Glomerular visceral epithelial cell (primary cell): ENCODE measurements at regions not wholly inside any gene's neighbourhood (a gene's known extent, or its start where the extent isn't known, plus 50 kb on each side); places are given as distances from the start of the nearest gene placed in this dataset.
"Not testable (repeated sequence)": the region's sequence is repeated elsewhere in the genome, so short reads cannot be mapped to it uniquely, and the experiment has no call there.

Source experiments
- DNase-seq: peaks from one replicate; pipeline ENCODE4 v3.0.0-alpha.2; 2016; ENCODE audit errors: extremely low spot score

DNA sequence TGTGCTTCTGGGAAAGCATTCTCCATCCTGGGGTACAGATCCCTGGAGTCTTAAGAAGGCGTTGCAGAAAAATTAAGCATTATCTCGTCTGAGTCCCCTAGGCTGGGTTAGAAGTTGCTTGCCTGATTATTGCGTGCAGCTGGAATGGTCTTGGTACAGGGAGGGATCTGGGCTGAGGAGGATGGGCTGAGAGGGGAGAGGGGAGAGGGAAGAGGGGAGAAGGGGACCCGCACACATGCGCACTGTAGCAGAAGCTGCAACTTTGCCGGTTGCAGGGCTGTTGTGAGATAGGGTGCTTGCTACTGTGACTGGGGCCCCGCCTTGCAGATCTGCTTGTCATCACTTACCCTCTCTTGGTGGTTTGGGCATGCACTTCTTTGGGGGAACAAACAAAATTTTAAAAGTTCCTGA is 316.8 kb downstream of the DLEU7 start:
- DNase-seq: no peak

DNA sequence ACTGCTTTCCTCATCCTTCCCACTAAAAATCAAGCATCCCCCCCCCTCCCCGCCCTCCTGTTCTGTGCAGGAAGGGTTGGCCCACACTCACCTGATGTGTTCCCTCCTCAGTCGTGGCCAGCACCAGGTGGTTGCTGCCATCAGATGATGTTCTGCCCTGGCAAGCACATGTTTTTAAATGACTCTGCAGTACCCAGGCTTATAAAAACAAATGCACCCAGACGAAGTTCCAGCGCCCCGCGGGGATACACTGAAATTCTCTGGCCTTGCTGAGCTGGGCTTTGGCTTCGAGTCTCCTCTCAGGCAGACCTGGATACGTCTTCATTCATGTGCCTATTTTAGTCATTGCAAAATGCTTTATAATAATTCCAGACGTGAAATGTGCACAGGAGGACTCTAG is 316.3 kb downstream of the DLEU7 start:
- DNase-seq: no peak

DNA sequence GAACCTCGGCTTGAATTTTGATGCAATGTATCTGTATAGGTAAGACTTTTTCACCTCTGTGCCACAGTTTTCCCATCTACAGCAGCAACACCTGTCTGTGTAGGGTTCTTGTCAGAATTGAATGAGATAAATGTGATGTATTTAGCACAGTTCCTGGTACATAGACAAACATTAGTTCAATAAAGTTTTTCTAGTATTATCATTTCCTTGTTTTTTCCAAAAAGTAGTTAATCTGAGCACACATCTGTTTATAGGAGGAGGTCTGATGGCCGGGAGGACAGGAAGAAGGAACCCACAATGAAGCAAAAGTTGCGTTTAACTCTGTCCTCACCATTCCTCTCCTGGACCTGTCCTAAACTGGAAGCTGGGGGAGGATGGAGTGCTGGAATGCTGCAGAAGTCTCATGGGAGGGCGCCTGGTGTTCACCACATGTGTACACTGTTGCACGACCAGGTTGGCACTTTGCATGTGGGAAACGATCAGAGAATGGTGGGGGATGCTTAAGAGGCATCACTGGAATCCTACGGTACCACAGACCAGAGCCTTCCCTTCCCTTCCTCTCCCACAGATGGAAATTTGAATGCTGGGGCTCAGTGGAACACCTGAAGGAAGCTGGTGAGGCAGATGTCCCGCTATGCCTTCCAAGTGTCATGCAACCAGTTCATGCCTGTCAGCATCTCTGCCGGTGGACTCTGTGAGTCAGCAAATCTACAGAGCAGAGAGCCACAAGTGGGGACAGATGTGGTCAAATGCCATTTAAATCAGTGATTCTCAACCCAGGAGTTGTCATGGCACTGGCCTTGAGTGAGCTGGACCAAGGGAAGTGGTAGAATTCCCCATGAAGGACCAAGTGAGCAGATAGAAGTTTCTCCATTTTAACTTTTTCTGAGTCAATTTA is 315.6 kb downstream of the DLEU7 start:
- DNase-seq: peak; percentile 38

DNA sequence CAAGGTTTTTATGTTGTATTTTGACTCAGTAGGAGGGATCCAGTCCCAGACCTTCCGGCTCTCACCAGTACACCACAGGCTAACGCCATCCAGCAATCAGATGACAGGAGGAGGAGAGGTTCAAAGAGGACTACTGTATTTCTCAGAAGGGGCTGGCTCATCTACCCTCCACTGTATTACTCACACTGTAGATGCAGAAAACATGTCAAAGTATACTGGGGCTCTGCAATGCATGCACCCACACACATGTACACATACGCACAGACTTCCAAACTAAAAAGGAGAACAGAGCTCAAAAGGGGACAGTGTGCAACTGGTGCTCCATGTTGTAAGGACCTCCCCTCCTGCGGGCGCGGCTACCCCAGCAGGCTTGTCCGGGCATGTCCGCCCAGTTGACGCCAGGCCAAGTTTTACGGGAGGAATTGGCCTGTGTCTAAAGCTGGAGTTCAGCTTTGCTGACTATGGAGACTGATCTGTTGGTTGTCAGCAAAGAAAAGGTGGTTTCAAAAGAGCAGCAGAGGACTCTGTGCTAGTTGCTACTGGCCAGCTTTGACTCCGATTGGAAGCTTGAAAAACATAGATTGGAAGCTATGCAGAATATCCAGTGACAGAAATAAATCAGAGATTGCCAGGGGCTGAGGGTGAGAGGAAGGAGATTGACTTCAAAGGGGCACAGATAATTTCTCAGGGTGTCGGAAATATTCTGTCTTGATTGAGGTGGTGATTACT is 314.2 kb downstream of the DLEU7 start:
- peak; percentile 81 for DNase-seq

DNA sequence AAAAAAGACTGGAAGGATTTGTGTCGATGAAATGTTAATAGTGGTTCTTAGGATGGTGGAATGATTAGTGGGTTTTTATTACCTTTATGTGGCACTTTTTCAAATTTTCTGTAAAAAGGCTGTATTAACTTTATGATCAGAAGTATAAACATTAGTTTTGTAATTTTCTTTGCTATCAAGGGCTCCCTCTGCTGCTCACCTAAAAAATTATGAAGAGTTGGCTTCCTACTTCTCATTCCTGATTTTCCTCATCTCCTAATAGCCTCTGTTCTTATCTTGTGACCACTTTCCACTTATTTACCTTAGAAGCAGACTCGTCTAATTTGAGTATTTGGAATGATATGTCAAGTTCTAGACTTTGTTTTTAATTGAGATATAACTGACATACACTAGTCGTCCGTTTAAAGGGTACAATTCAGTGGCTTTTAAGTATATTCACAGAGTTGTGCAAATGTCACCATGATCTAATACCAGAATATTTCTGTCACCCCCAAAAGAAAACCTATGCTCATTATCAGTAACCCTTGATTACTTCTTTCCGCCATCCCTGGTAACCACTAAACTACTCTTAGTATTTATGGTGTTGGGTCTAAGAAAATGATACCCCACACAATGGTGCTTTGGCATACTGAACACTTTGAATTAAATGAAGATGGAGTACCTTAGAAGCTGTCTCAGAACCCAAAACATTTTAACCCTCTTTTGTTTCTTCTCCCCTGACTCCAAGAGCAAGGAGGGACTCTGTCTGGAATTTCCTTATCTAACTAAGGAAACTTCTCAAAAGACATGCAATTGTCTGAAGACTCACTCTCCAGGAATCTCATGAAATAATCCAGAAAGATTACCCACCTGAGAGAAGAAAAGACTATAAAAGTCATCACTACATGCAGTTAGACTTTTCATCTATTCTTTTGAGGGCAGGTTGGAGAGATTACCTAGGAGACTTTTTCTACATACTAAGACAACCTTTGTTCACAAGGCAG is 311.3 kb downstream of the DLEU7 start:
- DNase-seq: peak; percentile 31

DNA sequence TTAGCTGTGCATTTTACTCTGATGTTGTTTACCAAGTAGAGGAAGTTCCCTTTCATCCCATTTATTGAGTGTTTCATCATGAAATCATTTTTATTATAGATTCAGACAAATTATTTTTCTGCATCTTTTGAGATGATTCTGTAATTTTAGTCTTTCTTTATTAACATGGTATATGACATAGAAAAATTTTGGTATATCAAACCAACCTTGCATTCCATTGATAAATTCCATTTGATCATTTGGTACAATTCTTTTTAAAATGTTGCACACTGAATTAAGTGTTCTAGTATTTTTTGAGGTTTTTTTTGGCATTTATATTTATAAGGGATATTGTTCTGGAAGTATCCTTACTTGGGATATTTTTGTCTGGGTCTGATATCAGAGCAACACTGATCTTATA is 308.4 kb downstream of the DLEU7 start:
- DNase-seq: no peak

DNA sequence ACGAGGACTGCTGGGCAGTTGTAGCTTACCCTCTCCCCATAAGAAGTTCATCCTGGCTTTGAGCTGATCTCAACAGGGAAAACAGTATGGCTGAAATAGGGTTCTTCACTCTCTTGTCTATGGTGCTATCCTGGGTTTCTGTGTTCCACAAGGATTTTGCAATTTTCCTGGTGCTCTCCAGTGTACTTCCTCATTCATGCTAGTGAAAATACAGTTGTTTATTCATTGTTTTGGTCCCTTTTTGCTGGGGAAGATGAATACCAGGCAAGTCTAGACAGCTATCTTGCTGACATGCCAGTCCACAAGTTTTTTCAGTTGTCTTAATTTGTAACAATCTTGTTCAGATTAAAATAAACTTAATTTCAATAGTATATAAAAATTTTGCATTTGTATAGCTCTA is 306.5 kb downstream of the DLEU7 start:
- DNase-seq: no peak

DNA sequence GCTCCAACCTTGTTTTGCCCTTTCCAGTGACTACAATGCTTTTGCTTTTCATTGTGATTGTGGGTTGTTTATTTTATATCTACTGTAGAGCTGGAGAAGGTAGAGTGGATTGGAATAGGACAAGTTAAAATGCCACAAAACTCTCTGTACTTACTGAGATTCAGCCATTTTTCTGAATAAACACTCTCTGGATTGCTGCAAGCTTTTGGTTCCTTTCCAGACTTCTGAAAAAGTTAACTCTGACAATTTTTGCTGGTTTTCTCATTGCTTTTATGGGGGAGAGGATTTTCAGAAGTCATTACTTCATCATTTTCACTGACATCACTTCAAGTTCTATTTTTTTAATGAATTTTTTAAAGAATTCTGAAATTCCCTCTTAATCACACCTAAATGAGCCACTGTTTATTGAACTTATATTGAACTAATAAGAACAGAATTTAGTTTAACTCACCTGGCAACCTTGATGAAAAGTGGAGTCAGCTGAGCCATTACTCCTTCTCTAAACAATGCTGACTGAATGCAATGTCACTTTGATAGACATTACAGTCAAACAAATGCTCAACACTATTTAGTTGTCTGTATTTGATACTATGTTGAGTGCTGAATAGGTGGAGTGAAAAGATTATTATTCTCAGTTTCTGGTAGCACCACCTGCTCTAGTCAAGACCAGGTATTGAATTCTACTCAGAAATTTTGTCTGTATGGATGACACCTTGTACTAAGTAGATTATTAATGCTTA is 303.5 kb downstream of the DLEU7 start:
- no peak for DNase-seq

DNA sequence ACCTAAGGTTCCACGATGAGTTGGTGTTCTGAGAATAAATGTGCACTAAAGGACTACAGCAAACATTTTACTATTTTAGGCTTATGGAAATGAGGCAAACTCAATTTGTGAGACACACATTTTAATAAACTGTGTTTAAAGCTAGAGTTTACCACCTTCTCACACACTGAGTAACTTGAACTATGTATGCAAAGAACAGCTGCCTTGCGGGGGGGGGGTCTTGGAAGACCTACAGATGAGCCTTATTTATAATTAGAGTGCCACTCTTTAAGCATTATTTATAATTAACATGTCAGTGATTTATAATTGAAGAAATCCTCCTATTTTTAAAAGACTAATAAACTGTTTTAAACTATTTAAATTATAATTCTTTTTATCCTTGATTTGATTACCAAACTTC is 300.4 kb downstream of the DLEU7 start:
- DNase-seq: no peak

DNA sequence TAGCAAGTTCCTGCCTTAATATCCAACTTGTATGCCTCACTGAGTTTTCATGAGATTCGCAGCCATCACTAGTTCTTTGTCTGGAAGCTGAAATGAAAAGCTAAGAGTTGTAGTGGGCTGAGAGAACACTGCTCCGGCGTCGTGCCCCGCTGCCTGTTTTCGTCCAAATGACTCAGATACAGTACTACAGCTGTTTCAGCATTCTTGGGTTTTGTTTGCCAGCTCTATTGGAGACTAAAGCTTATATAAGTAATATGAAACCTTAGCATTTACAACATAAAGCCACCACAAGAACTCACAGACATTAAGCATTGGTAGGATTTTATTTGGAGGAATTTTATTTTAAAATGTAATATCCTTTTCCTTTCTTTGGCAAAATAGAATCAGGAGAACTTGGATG is 299.7 kb downstream of the DLEU7 start:
- peak; percentile 67 for DNase-seq

DNA sequence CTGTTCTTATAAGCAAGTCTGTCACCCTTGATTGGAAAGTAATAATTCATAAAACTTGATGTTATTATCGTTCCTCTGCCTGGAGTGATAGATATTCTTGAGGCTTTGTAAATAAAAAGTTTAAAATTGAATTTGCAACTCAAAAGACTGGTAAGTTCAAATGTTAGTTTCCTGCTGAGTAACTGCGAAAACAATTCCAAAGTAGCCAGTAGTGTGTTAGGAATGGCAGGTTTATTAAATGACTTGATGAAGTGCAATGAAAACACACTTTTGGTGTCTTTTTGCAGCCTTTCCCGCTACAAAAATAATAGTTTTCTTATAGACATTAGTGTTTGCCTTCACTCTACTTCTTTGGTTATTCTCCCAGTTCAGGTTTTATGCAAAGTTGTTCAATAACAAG is 299.3 kb downstream of the DLEU7 start:
- no peak for DNase-seq

DNA sequence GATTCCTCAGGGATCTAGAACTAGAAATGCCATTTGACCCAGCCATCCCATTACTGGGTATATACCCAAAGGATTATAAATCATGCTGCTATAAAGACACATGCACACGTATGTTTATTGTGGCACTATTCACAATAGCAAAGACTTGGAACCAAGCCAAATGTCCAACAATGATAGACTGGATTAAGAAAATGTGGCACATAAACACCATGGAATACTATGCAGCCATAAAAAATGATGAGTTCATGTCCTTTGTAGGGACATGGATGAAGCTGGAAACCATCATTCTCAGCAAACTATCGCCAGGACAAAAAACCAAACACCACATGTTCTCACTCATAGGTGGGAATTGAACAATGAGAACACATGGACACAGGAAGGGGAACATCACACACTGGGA is 296.3 kb downstream of the DLEU7 start:
- not testable (repeated sequence) for DNase-seq

DNA sequence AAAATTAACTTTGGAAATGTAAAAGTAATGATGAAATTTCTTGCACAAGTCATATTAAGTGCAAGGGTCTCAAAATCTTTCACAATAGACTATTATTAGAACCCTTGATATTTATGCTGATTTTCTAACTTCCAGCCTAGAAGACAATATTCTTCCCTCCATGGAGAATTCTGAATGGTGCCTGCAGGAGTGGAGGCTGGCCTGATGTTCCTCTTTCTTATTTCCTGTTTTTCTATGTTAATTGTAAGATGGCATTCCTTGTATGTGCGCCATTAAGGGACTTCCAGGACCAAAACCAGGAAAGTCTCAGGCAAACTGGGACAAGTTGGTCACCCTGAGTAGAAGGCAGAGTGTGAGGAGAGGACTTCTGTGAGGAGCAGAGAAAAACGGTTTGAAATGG is 294.9 kb downstream of the DLEU7 start:
- no peak for DNase-seq

DNA sequence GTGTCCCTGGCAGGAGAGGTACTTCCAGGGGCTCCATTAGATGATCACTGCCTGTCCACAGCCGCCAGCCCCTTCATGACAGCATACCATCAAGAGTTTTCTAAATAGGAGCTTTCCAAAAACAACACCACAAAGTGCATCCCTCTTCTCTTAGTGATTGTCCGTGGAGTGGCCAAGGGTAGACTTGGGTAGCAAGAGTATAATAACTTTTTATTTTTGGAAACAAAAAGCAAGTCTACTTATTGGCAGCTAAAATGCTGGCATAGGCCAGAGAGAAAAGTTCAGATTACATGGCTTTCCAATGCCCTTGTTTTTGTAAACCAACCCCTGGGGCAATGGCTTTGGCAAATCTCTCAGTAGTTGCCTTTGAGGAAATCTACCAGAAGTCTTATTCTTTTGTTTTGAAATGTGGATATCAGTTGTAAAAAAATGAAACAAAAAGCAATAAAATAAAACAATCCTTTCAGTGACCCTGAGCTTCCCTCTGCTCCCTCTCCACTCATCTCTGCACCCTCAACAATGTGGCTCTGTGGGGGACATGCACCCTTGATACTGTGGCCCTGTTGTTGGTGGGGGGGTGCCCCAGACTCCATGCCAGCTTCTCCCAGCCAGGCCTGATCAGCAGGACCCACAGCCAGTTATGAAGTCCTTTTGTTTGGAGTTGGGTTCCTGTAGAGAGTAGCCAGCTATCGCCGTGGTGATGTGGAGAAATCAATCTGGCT is 294.1 kb downstream of the DLEU7 start:
- no peak for DNase-seq

DNA sequence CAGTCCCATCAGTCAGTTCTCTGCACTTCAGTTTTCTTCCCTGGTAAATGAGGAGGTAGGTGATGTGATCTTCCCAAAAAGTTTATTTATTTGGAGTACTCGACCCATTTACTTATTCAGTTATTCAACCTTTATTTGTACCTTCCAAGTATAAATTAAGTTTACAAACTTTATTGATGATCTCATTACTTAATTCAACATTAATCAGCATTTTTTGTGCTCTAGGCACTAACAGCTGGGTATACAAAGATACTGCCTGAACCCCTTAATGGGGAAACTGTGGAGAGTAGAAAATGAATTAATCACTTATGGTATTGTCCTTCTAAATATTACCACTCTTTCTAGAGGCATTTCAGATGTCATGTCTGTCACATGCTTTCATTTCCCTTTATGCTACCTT is 293.3 kb downstream of the DLEU7 start:
- no peak for DNase-seq

DNA sequence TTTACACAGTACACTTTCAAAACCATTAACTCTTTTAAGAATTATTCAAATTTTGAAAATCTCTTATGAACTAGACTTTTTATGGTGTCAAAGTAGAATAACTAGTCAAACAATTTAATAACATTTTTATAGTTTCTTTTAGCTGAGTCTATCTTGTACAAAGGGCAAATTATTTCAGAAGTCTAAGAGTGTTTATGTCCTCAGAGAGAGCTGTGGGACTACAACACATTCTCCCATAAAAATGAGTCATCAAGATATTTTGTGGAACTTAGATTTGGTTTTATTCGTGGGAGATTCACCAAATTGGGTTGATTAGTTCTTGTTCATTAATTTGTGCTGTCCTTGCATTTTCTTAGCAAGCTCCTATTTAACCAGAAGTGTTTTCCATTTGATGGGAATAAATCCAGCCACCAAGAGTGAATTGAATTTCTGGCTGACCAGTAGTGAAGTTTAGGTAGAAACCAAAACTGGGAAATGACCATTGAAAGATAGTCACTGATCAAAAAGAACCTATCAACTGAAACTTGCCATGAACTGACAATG is 291.0 kb downstream of the DLEU7 start:
- no peak for DNase-seq

DNA sequence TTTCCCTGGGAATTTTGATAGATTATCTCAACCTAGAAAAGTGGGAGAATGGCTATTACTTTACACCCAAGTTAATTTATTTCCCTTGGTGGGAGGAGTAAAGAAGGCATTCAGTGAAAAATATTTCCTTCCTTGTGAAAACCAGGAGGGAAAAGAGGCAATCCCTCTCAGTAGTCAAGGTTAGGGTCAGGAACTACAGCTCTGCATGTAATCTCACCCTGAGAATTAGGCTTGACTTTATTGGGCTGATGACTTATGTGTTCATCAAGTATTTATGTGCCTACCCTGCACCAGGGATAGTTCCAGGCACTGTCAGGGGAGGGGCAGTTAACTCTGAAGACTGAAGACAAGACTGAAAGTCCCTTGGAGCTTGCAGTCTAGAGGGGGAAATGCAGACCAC is 281.8 kb downstream of the DLEU7 start:
- DNase-seq: no peak

DNA sequence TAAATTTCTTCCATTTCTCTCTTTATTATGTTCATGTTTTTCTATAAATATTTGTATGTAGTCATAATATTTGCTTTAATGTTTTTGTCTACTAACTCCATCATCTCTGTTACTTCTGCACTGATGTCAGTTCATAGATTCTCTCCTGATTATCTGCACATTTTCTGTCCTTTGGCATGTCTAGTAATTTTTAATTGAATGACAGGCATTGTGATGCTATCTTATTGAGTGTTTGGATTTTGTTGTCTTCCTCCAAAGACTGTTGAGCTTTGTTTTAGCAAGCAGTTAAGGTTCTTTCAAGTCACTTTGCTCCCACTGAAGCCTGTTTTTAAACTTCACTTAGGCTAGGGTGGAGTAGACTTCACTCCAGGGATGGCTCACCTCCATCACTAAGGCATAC is 276.8 kb downstream of the DLEU7 start:
- no peak for DNase-seq

DNA sequence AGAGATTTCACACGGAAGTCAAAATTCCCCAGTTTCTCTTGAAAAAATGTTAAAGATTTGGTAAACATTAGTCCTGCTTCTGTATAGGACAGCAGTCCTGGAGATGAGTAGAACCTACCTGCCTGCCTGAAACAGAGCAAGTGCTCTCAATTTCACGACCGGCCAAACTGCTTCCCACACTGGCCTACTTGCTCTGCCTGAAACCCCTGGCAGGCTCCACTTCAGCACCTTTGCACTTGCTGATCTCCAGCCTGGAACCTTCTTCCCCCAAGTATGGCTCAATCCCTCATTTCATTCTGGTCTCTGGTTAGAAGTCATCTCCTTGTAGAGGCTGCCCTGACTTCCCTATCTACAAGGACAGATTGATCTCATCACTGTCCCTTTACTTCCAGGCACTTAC is 271.4 kb downstream of the DLEU7 start:
- DNase-seq: no peak

DNA sequence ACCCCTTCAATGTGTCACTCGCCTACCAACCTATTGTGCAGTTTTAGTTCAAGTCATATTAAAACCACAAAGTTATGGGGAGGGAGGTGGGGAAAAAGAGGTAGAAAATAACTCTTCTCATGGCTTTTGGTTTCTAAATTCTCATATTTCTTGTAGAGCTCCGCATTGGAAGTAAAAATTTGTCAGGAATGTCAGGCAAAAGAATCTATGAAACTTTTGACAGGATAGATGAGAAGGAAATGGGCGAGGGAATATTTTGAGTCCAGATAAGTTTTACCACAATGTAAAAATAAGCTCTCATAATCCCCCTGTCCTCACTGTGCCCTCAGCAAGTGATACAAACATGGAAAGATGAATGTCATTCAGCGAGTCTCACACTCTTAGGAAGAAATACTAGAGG is 270.4 kb downstream of the DLEU7 start:
- DNase-seq: no peak
